GM18858 (cell line): ENCODE measurements at regions not wholly inside any gene's neighbourhood (a gene's known extent, or its start where the extent isn't known, plus 50 kb on each side); places are given as distances from the start of the nearest gene placed in this dataset.
"Not testable (repeated sequence)": the region's sequence is repeated elsewhere in the genome, so short reads cannot be mapped to it uniquely, and the experiment has no call there.

Experiments
- ATAC-seq: cut with Tn5 transposase; IDR thresholded peaks from one replicate; pipeline ENCODE4 v1.9.1; 2021; ENCODE audit not compliant: unreplicated experiment

DNA sequence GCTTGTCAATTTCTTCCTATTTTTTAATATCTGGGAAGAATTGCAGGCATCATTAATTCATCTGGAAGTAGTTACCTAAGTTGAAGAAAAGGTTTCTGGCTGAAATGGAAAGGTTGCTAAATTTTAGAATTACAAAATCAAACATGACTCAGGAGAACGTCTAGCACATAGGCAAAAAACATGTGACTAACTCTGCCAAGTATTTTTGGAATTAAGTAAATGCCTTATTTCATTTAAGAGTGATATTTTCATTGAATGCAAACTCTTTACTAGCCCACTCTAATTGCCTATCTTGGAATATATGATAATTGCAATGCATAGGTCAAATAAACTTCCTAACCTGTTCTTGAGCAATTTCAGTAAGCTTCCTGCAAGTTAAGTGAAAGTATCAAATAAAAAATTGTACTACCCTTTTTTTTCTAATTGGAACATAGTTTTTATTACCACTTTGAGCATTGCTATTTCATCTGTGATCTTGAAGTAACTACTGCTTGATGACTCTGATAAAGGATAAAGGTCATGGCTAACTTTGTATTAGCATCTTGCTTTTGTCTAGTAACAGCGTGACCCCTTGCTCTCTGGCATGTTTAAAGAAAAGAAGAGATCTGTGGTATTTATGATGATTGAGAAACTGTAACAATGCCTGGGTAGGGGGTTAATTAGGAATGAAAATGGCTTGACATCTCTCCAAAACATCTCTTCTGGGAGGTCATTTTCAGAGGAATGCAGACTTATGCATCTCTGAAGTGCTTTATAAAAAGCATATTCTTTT, 208.3 kb upstream of the NCAM2 start:
- no peak for ATAC-seq

DNA sequence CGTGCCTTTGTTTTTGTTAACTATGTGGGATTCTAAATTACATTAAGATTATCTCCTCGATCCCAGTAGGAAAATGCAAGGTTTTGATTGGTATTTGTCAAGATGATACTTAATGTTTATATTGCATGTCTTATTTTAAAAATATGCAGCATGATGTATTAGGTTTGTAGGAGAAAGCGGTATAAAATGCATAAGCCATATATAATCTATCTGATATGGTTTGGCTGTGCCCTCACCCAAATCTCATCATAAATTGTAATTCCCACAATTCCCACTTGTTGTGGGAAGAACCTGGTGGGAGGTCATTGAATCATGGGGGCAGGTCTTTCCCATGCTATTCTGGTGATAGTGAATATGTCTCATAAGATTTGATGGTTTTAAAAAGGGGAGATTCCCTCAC, 198.1 kb upstream of the NCAM2 start:
- ATAC-seq: no peak

DNA sequence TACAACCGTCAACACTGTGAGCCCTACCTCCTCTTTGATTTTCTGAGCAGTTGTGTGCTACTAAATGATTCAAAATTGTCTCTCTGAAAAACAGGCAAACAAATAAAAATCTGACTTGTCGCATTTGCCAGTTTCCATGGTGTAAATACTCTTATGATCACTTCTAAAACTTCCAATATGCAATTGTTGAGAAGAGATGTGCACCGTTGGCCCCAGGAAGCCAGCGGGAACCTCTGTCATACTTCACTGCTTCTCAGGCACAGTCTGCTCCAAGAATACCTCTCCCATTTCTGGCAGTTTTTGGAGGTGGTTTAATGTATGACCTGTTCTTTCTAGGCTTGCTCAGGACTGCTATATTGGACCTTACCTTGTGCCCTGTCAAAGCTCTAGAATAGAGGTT, 196.0 kb upstream of the NCAM2 start:
- no peak for ATAC-seq

DNA sequence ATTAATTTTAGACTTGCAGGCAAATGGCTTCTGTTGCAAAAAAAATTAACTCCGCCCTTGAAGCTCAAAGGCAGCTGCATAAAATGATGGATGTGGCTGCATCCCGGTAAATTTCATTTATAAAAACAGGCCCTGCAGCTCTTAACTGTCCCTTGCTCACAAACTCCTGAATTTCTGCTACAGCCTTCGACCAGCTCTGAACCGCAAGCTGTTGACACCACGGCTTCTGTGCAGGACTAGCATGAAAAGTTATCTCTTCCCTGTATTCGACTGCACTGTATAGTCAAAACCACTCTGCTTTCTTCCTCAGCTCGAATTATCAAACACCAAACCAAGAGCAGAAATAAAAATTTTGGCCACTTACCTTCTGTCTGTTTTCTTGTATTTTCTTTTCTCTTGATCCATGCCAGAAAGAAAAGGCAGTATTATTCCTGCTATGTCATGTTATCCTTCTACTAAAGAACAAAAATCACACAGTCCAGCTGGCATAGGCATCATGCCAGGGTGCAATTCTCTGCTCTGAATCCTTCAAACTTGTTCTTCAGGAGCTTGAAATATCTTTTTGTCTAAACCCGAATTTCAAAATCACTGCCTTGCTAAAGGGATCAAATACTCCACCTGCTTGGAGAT, 195.5 kb upstream of the NCAM2 start:
- no peak for ATAC-seq

DNA sequence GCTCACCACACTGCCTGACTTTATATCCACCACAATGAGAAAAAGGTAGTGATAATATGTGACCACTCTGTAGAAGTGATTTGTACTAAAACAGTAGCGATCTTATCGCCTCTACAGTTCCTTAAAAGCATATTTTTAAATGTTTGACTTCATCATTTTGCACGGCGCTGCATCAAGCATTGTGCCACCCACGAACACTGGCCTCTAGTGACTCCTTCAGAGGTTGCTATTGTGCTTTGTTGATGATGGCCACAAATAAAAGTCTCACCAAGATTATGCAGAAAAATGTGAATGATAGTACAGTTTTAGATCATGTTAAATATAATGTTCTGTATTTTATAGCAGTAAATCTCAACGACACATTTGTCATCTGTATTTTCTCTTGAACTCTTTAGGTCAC, 186.5 kb upstream of the NCAM2 start:
- ATAC-seq: no peak

DNA sequence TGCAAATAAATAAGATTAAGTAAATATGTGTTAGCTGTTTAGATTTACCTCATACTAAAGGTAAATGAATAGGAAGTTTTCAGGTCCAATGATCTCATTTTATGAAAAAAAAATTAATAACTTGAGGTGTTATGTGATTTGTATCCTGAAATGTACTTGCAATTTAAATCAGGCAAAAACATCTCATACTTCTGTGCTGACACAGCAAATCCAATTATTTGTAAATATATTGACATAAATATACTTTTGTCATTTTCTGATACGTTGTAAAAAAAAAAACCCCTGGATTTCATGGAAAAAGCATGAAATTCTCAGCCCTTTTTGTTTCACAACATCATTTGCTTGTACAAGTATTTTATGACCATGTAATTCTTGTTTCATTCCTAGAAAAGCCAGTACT, 184.1 kb upstream of the NCAM2 start:
- no peak for ATAC-seq

DNA sequence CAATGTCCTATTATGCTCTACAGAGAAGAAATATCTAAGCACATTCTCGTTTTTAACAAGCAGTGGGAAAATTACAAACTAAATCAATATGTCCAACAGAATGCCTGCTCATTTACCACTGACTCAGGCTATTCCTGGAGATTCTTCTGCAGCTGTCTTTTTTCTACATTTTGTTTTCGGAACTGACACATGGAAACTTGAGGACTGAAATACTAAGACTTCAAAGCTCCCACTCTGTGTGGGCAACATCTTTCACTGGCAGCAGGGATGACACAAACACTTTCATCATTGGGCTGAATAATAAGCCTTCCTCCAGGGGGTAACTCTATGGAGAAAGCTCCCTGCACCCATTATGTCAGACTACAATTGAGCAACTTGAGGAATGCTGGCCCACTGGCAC, 175.5 kb upstream of the NCAM2 start:
- no peak for ATAC-seq

DNA sequence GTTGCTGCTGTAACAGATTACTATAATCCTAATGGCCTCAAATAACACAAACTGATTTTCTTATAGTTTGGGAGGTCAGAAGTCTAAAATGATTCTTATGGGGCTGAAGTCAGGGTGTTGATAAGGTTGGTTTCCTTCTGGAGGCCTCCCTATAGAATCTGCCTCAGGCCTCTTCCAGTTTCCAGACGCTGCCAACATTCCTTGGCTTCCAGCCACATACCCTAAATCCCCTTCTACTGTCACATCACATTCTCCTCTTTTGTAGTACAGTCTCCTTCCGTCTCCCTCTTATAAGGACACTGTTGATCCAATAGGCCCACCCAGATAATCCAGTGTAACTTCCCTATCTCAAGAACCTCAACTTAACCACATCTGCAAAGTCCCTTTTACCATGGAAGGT, 145.3 kb upstream of the NCAM2 start:
- no peak for ATAC-seq

DNA sequence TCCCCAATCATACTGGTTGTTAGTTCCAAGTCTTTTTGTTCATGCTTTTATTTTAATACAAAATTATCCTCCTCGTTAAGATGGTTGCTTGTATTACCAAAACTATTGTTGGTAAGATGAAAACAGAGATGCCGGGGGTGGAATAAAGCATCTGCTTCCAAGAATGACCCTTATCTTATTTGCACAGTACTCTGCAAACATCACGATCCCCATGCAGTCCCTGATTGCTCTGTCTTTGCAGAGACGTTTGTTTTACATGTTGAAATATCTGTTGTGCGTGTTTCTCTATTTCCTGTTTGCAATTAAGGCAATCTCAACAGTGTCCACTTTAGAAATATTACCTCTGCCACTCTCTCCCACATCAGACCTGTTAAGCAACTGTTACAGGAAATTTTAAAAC, 141.3 kb upstream of the NCAM2 start:
- no peak for ATAC-seq

DNA sequence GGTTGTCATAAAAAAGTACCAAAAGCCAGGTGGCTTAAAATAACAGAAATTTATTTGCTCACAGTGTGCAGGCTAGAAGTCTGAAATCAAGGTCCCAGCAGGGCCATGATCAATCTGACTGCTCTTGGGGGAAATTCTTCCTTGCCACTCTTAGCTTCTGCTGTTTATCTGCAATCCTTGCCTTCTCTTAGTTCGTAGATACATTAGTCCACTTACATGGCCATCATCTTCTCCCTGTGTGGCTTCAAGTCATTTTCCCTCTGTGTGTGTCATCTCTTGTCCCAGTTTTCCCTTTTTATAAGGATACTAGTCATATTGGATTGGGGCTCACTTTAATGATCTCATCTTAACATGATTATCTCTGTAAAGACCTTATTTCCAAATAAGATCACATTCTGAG, 124.0 kb upstream of the NCAM2 start:
- ATAC-seq: no peak

DNA sequence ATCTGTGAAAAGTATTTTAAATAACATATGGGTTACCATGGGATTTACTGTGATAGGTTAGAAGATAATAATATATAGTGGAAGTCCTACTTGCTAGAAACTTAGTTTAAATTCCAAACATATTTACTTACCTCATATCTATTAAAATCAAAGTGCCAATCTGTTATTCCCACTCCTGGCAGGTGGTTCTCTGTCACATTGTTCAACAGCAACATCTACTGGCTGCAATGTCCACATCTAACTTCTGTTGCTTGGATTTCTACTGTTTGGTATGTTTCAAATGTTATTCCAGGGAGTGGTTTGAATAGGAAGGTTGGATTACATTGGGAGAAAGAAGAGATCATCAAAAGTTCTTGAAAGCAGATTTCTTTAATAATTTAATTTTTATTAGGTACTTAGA, 122.5 kb upstream of the NCAM2 start:
- ATAC-seq: no peak

DNA sequence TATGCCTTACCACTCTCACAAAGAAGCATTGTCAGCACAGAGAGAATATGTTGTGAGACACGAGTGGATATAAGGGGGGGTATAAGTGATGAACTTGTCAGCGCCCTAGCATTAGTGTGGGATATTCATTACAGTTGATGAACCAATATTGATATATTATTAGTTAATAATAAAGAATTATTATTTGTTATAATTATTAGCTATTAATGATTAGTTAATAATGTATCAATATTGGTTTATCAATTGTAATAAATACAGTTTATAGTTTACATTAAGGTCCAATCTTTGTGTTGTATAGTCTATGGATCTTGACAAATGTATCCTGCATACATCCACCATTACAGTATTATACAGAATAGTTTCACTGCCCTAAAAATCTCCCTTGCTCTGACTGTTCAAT, 120.2 kb upstream of the NCAM2 start:
- no peak for ATAC-seq

DNA sequence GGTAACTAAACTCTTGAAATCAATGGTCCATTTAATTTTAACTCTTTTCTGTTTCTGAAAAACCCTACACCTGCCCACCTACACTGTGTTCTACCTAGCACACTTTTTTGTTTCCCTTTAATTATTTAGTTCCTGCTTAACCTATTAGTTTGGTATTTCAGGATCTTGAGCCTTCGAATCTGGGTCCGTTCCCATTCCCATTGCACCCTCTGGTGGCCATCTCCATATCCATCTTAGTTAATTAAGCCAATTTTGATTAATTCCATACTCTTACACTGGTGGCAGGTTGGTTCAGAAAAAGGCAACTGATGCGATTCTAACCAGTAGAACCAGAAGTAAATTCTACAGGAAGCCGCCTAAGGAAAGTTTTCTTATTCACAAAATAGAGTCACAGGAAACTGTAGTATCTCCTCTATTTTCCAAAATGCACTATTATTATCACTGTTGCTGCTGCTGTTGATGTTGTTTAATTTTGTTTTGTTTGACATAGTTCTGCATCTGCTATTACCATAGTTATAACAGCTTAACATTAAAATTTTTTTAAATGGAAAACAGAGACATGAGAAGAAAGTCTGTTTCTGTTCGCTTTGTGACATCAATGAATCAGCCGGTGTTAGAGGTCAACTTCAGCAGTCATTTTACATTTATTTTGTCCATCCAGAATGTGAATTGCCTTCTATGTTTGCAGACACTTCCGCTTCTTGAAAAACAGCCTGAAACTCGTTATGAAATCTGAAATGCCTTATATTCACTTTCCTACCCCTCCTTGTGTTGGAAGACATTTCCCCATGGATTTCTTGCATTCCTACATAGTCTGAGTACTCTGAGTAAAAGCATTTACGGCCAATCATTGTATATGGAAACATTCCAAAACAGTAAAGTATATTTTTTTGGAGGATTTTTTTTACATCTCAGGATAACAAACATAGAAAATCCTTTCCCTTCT, 115.5 kb upstream of the NCAM2 start:
- ATAC-seq: no peak

DNA sequence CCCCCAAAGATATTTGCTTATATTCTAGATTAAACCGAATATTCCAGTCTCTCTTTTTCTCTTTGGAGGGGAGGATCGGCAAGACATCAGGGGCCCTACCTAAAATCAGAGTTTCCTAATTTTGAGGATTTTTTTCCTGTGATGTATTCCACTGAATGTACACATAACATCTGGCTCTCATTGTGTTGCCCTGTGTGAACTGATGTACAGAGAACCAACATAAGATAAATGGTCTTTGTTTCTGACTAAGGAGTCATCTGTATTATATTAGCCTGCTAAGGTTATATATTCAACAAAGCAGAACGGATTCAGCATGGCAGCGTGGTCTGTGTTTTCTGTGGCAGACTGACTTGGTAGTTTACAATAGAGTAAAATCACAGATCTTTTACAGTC, 114.8 kb upstream of the NCAM2 start:
- no peak for ATAC-seq

DNA sequence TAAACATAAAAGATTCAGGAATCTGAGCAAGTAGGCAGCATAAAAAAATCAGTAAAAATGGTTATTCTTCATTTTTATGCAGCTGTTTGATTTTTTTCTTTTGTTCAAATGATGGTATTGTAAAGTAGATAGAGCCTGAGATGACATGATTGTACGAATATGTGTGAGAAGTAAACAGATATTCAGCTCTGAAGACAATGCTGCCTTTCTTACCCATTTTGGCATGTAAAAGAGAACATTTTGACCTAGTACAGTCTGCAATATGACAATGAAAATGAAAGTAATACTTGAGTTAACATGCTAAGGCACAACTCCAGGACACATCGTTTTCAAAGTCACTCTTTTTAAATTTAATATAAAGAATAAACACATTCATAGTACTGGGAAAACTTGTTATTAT, 95.7 kb upstream of the NCAM2 start:
- no peak for ATAC-seq

DNA sequence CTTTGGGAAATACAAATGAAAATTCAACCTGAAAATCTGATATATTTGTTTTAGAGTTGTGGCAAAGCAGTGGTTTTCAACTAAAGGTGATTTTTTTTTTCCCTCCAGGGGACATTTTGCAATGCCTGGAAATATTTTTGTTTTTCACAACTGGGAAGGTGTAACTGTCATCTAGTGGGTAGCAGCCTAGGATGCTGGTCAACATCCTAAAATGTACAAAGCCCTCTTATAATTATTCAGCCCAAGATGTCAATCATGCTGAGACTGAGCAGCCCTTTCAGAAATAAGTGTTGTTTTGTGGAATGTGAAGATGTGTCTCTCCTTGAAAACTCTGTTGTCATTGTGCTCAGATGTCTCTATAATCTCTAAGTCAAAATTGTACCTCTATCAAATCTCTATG, 95.2 kb upstream of the NCAM2 start:
- ATAC-seq: no peak

DNA sequence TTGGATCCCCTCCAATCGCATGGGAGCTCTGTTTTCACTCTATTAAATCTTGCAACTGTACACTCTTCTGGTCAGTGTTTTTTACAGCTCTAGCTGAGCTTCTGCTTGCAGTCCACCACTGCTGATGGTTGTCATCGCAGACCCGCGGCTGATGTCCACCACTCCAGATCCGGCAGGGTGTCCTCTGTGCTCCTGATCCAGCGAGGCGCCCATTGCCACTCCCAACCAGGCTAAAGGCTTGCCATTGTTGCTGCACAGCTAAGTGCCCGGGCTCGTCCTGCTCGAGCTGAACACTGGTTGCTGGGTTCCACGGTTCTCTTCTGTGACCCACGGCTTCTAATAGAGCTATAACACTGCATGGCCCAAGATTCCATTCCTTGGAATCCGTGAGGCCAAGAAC, 70.7 kb upstream of the NCAM2 start:
- not testable (repeated sequence) for ATAC-seq

DNA sequence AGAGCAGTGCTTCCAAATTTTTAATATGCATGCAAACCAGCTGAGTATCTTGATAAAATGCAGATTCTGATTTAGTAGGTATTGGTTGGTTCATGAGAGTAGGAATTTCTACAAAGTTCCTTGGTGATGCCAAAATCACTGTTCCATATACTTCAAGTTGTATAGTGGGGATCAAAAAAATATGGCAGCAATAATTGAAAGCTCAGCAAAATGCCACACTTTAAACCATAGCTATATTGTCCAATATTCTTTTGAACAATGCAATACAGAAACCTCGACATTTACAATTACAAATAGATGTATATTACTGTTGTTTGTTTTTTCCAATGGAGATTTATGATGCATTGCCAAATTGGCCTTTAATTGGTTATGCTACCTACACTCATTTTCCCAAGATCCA, 55.7 kb upstream of the NCAM2 start:
- no peak for ATAC-seq

DNA sequence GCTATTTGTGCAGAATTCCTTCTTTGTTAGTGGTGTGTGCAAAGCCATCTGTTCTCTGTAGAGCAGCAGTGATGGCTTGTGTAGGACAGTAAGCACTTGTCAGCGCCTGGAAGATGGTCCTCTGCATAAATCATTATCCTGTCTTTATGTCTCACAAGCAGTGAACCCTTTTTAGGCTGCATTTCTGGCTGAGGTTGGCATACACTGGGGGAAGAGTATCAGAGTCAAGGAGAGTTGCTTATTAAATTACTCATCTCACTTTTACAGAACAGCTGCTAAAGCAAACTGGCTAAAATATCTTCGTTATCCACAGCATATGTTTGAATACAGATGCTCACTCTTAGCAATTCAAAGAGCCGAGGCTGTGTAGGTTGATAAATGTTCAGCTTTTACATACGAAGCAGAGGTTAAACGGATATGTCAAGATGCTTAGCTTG, 54.6 kb upstream of the NCAM2 start:
- ATAC-seq: no peak

DNA sequence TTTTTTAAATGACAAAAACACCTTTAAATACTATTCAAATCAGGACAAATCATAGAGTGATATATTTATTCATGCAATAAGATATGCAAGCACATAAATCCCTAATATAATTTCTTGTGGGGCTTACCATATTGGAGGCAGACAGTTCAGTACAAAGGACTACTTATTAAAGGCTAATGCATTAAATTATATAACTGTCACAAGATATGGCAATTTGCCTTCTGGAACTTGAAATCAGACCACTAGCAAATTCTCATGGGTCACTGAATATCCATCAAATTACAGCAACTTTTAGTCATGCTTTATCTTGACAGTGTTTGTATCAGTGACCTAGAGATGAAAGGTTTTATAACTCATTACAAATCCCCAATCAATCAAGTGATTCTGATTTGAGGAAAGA, 54.1 kb upstream of the NCAM2 start:
- no peak for ATAC-seq

DNA sequence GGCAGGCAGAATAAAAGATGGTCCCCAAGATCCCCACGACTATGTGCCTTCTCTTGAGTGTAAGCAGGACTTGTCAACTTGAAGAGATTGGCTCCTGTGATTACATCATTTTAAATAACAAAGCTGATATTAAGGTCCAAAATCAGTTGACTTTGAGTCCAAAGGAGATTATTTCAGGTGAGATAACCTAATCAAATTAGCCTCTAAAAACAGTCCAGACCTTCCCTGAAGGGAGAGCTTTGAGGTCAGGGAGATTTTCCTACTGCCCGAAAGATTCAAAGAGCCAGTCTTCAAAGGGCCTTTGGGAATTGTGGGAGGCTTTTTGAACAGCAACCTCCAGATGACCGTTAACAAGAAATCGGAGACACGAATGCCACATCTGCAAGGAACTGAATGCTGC, 51.5 kb upstream of the NCAM2 start:
- no peak for ATAC-seq
